IMR-90 (cell line): ENCODE measurements at regions not wholly inside any gene's neighbourhood (a gene's known extent, or its start where the extent isn't known, plus 50 kb on each side); places are given as distances from the start of the nearest gene placed in this dataset.

Source experiments
- ATAC-seq: fragments of 200-7000 bp; cut with Tn5 transposase; 2 replicates; pipeline ENCODE4 v1.9.1; 2020; ENCODE audit warnings: low read depth, mild to moderate bottlenecking, moderate library complexity
- BruUV-seq: library from RNA; stranded (reverse); fragments of 400-500 nt; replicated peaks from 2 replicates; lab custom pipeline; 2021; lab: Mats Ljungman, UMichigan
- CTCF ChIA-PET: fragments of 300-600 bp; formaldehyde crosslinking; extraction: SDS; loops from one replicate; lab custom pipeline; 2021; ENCODE audit warnings: antibody characterized with exemption; lab: Yijun Ruan, JAX
- POLR2A ChIA-PET: fragments of 300-600 bp; sonication (Branson Sonifier 250); formaldehyde crosslinking; loops from one replicate; lab custom pipeline; 2022; ENCODE audit warnings: antibody characterized with exemption; ENCODE audit not compliant: unreplicated experiment; lab: Charles Lee
- DNase-seq: peaks from one replicate; pipeline ENCODE4 v3.0.0; 2013
- H2AFZ ChIP-seq: replicated peaks from 2 replicates; pipeline ENCODE3; 2013; ENCODE audit warnings: low read length, mild to moderate bottlenecking; ENCODE audit not compliant: poor library complexity
- H2AK5ac ChIP-seq: 2 replicates; pipeline ENCODE4 v1.6.1; 2013; ENCODE audit warnings: low read depth, low read length, inconsistent platforms
- H2AK9ac ChIP-seq: replicated peaks from 2 replicates; pipeline ENCODE3; 2013; ENCODE audit warnings: mild to moderate bottlenecking, low read depth, low read length, moderate library complexity; ENCODE audit not compliant: poor library complexity
- H2BK120ac ChIP-seq: 2 replicates; pipeline ENCODE4 v1.6.1; 2013; ENCODE audit warnings: low read depth, low read length, inconsistent platforms
- H2BK15ac ChIP-seq: 3 replicates; pipeline ENCODE4 v1.6.1; 2013; ENCODE audit warnings: low read depth, low read length, inconsistent platforms
- H2BK20ac ChIP-seq: 2 replicates; pipeline ENCODE4 v1.6.1; 2013; ENCODE audit warnings: low read depth, mild to moderate bottlenecking, inconsistent platforms, low read length, moderate library complexity
- H2BK5ac ChIP-seq: 2 replicates; pipeline ENCODE4 v1.6.1; 2013; ENCODE audit warnings: mild to moderate bottlenecking, low read depth, low read length, inconsistent platforms; ENCODE audit not compliant: poor library complexity, severe bottlenecking
- H3K14ac ChIP-seq: replicated peaks from 2 replicates; pipeline ENCODE4 v1.6.1; 2013; ENCODE audit warnings: low read depth, low read length, inconsistent platforms
- H3K18ac ChIP-seq: 2 replicates; pipeline ENCODE4 v1.6.1; 2013; ENCODE audit warnings: low read depth, low read length, control low read depth
- H3K23ac ChIP-seq: 2 replicates; pipeline ENCODE4 v1.6.1; 2013; ENCODE audit warnings: low read depth, low read length, inconsistent platforms
- H3K27ac ChIP-seq: 2 replicates; pipeline ENCODE4 v1.5.1; 2013; ENCODE audit warnings: mild to moderate bottlenecking, control low read depth, low read length; ENCODE audit not compliant: insufficient read depth
- H3K27me3 ChIP-seq: 2 replicates; pipeline ENCODE4 v1.6.1; 2013; ENCODE audit warnings: low read length; ENCODE audit not compliant: control insufficient read depth, insufficient read depth
- H3K36me3 ChIP-seq: 2 replicates; pipeline ENCODE4 v1.6.1; 2013; ENCODE audit warnings: low read length, mixed read lengths; ENCODE audit not compliant: control insufficient read depth, insufficient read depth
- H3K4ac ChIP-seq: 2 replicates; pipeline ENCODE4 v1.6.1; 2013; ENCODE audit warnings: low read depth, low read length, inconsistent platforms
- H3K4me1 ChIP-seq: 2 replicates; pipeline ENCODE4 v1.6.1; 2013; ENCODE audit warnings: low read length, mixed read lengths; ENCODE audit not compliant: control insufficient read depth, insufficient read depth
- H3K4me2 ChIP-seq: 2 replicates; pipeline ENCODE4 v1.6.1; 2013; ENCODE audit warnings: low read depth, mild to moderate bottlenecking, control low read depth, low read length, moderate library complexity
- H3K4me3 ChIP-seq: 2 replicates; pipeline ENCODE4 v1.5.1; 2013; ENCODE audit warnings: low read depth, mild to moderate bottlenecking, control low read depth, low read length, moderate library complexity; ENCODE audit not compliant: insufficient read depth
- H3K56ac ChIP-seq: 2 replicates; pipeline ENCODE4 v1.6.1; 2013; ENCODE audit warnings: low read length, inconsistent platforms; ENCODE audit not compliant: insufficient read depth; ENCODE audit errors: extremely low read depth
- H3K79me1 ChIP-seq, 2 experiments: 2 replicates each; pipeline ENCODE4 v1.6.1; 2013; ENCODE audit warnings: low read length in 2 of 2, inconsistent platforms in 1 of 2, low read depth in 1 of 2
- H3K9ac ChIP-seq: 2 replicates; pipeline ENCODE4 v1.6.1; 2013; ENCODE audit warnings: low read depth, low read length, control low read depth
- H3K9me1 ChIP-seq: 2 replicates; pipeline ENCODE4 v1.6.1; 2013; ENCODE audit warnings: low read length, inconsistent platforms; ENCODE audit not compliant: insufficient read depth
- H3K9me3 ChIP-seq: 2 replicates; pipeline ENCODE4 v1.6.1; 2013; ENCODE audit warnings: low read length; ENCODE audit not compliant: control insufficient read depth, insufficient read depth
- H4K20me1 ChIP-seq: 2 replicates; pipeline ENCODE4 v1.6.1; 2013; ENCODE audit warnings: low read length, inconsistent platforms; ENCODE audit not compliant: insufficient read depth
- H4K5ac ChIP-seq: 2 replicates; pipeline ENCODE4 v1.6.1; 2013; ENCODE audit warnings: mild to moderate bottlenecking, low read depth, low read length, control low read depth
- H4K8ac ChIP-seq, 2 experiments: 2 replicates each; pipeline ENCODE4 v1.6.1; 2013; ENCODE audit warnings: low read depth in 2 of 2, low read length in 2 of 2, control low read depth in 1 of 2, inconsistent platforms in 1 of 2
- H4K91ac ChIP-seq: 2 replicates; pipeline ENCODE4 v1.6.1; 2013; ENCODE audit warnings: low read depth, low read length, inconsistent platforms; ENCODE audit not compliant: insufficient read depth
- BHLHE40 ChIP-seq: fragments of 150-350 bp; IDR thresholded peaks from 2 replicates; pipeline ENCODE4 v1.6.1; 2016; ENCODE audit warnings: mild to moderate bottlenecking, low read depth, low read length
- CEBPB ChIP-seq: IDR thresholded peaks from 2 replicates; pipeline ENCODE4 v1.6.1; 2012; ENCODE audit warnings: low read depth, low read length, improper control_type of control experiment
- CHD1 ChIP-seq: IDR thresholded peaks from 2 replicates; pipeline ENCODE4 v1.6.1; 2012; ENCODE audit warnings: low read depth, low read length, improper control_type of control experiment
- CTCF ChIP-seq: conservative IDR thresholded peaks from 2 replicates; pipeline ENCODE4 v1.5.1; 2012; ENCODE audit warnings: mild to moderate bottlenecking, low read depth, low read length, improper control_type of control experiment
- ELK1 ChIP-seq: fragments of 150-350 bp; IDR thresholded peaks from 2 replicates; pipeline ENCODE4 v1.6.1; 2016; ENCODE audit warnings: low read depth, mild to moderate bottlenecking, low read length, moderate library complexity, borderline replicate concordance
- FOS ChIP-seq: fragments of 150-350 bp; IDR thresholded peaks from 2 replicates; pipeline ENCODE4 v1.6.1; 2016; ENCODE audit warnings: low read depth, low read length
- MAFK ChIP-seq: IDR thresholded peaks from 2 replicates; pipeline ENCODE4 v1.6.1; 2012; ENCODE audit warnings: low read depth, low read length, improper control_type of control experiment
- MAZ ChIP-seq: IDR thresholded peaks from 2 replicates; pipeline ENCODE4 v1.6.1; 2012; ENCODE audit warnings: low read depth, mild to moderate bottlenecking, low read length, improper control_type of control experiment, moderate library complexity, borderline replicate concordance
- MXI1 ChIP-seq: IDR thresholded peaks from 2 replicates; pipeline ENCODE4 v1.6.1; 2012; ENCODE audit warnings: low read depth, mild to moderate bottlenecking, low read length, moderate library complexity, borderline replicate concordance
- NFE2L2 ChIP-seq: fragments of 150-350 bp; IDR thresholded peaks from 2 replicates; pipeline ENCODE4 v1.6.1; 2016; ENCODE audit warnings: low read depth, mild to moderate bottlenecking, low read length
- POLR2A ChIP-seq: IDR thresholded peaks from 2 replicates; pipeline ENCODE4 v1.6.1; 2012; ENCODE audit warnings: mild to moderate bottlenecking, low read depth, low read length
- RAD21 ChIP-seq: IDR thresholded peaks from 2 replicates; pipeline ENCODE4 v1.6.1; 2012; ENCODE audit warnings: low read length, improper control_type of control experiment
- RCOR1 ChIP-seq: IDR thresholded peaks from 2 replicates; pipeline ENCODE4 v1.6.1; 2012; ENCODE audit warnings: mild to moderate bottlenecking, low read length, improper control_type of control experiment; ENCODE audit not compliant: insufficient replicate concordance
- RFX5 ChIP-seq: IDR thresholded peaks from 2 replicates; pipeline ENCODE4 v1.8.0; 2012; ENCODE audit warnings: low read depth, mild to moderate bottlenecking, low read length, moderate library complexity
- SMC3 ChIP-seq: fragments of 150-350 bp; IDR thresholded peaks from 2 replicates; pipeline ENCODE4 v1.6.1; 2016; ENCODE audit warnings: low read depth, mild to moderate bottlenecking, antibody characterized with exemption, low read length, moderate library complexity
- WGBS, 2 experiments: methylation state at CpG; one replicate each; pipeline versions ENCODE4 v1.1.5 to v1.1.7; 2013; ENCODE audit warnings: missing lambda C conversion rate in 2 of 2; ENCODE audit not compliant: insufficient read length in 1 of 2; ENCODE audit errors: extremely low coverage in 2 of 2; 5-methylcytosine and 5-hydroxymethylcytosine counted together
- dilution Hi-C: fragments of 300-500 bp; cut with HindIII; formaldehyde crosslinking; loops from one replicate; pipeline ENCODE4 v1.14.3; 2018; ENCODE audit warnings: low sequenced_read_pairs; ENCODE audit not compliant: unreplicated experiment
- in situ Hi-C: fragments of 300-500 bp; cut with MboI; formaldehyde crosslinking; loops from 3 replicates; pipeline ENCODE4 v1.14.3; 2019; ENCODE audit warnings: low sequenced_read_pairs, inconsistent platforms, mixed read lengths
- intact Hi-C: fragments of 100-400 bp; cut with micrococcal nuclease; formaldehyde crosslinking; loops from 2 replicates; pipeline ENCODE4 v1.10.0; 2022
- TF ChIP-seq, protein P1 (sequence below): fragments of 150-350 bp; IDR thresholded peaks from 2 replicates; pipeline ENCODE4 v1.6.1; 2017; ENCODE audit warnings: mild to moderate bottlenecking, antibody characterized with exemption, low read length, low read depth

GRCh38 chrX:116596010-116596409, 133.2 kb upstream of the CT83 start:
- Histone ChIP-seq H3K14ac (no peak overlapping the region), H3K4me2 (no peak overlapping the region), H3K56ac (no peak overlapping the region), H4K5ac (no peak overlapping the region), H3K23ac (no peak overlapping the region), H3K27ac (no peak overlapping the region), H2AK5ac (no peak overlapping the region), H3K4me1 (no peaks in the 10 kb centered on the region), H2BK20ac (no peak overlapping the region), H3K9ac (no peak overlapping the region), H3K27me3 (no peaks in the 10 kb centered on the region), H3K79me1 (no peaks in the 10 kb centered on the region), H2AK9ac (no peak overlapping the region), H3K9me3 (no peaks in the 10 kb centered on the region), H3K9me1 (no peaks in the 10 kb centered on the region), H3K18ac (no peak overlapping the region), H2BK15ac (no peak overlapping the region), H4K8ac (no peak overlapping the region), H4K91ac (no peak overlapping the region), H2AFZ (no peak overlapping the region), H2BK5ac (no peak overlapping the region), H2BK120ac (no peak overlapping the region), H3K4me3 (no peak overlapping the region), H4K20me1 (no peaks in the 10 kb centered on the region), H3K36me3 (no peaks in the 10 kb centered on the region), H3K4ac (no peak overlapping the region)
- no TSS peak for BruUV-seq
- WGBS, 2 experiments = no CpG with 5 or more reads among the region's 1 CpG
- intact Hi-C loops = no loop called here
- ATAC-seq (no peak), DNase-seq (no peak)
- ChIA-PET CTCF (no interaction called here), POLR2A (no interaction called here)
- in situ Hi-C loops = no loop called here
- dilution Hi-C loops = no loop called here
- TF ChIP-seq ELK1 = no peak
- no peak for TF ChIP-seq RFX5
- TF ChIP-seq CEBPB = no peak
- no peak for TF ChIP-seq POLR2A
- no peak for TF ChIP-seq CTCF
- no peak for TF ChIP-seq SMC3
- TF ChIP-seq, protein P1, sequence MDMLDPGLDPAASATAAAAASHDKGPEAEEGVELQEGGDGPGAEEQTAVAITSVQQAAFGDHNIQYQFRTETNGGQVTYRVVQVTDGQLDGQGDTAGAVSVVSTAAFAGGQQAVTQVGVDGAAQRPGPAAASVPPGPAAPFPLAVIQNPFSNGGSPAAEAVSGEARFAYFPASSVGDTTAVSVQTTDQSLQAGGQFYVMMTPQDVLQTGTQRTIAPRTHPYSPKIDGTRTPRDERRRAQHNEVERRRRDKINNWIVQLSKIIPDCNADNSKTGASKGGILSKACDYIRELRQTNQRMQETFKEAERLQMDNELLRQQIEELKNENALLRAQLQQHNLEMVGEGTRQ = no peak
- TF ChIP-seq FOS = no peak
- no peak for TF ChIP-seq MAFK
- TF ChIP-seq NFE2L2 = no peak
- TF ChIP-seq CHD1 = no peak
- no peak for TF ChIP-seq BHLHE40
- no peak for TF ChIP-seq RAD21
- TF ChIP-seq MAZ = no peak
- TF ChIP-seq MXI1 = no peak
- TF ChIP-seq RCOR1 = no peak
